ELR (cell line): ENCODE measurements at regions not wholly inside any gene's neighbourhood (a gene's known extent, or its start where the extent isn't known, plus 50 kb on each side); places are given as distances from the start of the nearest gene placed in this dataset.

ENCODE experiments used
- DNase-seq: peaks from one replicate; pipeline ENCODE4 v3.0.0-alpha.2; 2015; ENCODE audit warnings: low read depth

GRCh38 chr22:49303061-49303735 is 524.5 kb downstream of the BRD1 start:
- DNase-seq = no peak

GRCh38 chr22:49302530-49302929 is 525.1 kb downstream of the BRD1 start:
- no peak for DNase-seq

GRCh38 chr22:49302150-49302460 is 525.6 kb downstream of the BRD1 start:
- DNase-seq = no peak

DNA sequence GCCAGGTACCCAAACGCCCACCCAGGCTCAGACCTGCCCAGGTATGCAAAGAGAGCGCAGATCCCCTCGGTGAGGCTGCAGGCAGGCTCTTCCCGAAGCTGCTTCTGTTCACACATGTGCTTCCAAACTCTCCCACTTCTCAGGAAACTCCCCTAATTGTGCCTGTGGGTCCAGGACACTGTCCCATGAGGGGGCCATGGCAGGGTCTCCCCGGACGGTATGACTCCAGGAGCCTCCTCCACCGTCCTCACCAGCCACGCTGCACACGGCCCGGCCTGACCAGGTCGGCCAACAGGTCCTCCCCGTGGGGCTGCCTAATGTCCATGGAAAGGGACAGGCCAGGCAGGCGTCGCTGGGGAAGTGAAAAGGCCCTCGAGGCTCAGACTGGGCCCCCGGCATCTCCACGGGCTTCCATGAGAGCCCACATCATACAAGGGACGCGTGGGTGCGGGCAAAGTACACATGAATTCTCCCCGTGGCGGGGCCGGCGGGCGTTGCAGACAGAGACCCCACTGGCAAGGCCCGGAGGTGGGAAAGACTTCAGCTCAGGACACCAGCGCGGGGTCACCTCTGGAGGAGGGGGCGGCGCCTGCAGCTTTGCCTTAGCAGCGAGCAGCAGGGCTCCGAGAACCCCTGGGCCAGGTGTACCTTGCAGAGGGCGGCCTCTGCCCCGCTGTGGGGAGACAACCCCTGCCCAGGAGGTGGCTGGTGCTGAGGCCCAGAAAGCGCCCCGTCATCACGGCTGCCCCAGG is 526.1 kb downstream of the BRD1 start:
- DNase-seq = no peak

DNA sequence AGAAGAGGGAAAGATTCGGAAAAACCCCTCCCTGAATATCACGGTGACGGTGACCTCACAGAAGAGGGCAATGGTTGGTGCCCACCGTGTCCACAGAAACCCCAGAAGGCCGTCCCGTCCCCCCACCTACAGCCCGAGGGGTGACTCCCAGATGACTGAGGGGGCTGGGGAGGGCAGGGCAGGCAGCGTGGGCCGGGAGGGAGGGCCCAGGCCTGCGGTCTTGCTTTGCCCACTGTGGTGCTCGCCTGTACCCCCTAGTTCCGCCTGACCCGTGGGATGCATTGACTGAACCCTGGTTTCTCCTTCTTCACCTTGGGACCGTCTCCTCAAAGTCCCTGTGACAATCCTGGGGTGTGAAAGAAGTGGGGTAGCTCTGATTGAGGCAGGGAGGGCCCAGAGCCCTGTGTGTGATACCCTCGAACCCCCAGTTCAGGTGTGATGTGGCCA is 526.7 kb downstream of the BRD1 start:
- no peak for DNase-seq

DNA sequence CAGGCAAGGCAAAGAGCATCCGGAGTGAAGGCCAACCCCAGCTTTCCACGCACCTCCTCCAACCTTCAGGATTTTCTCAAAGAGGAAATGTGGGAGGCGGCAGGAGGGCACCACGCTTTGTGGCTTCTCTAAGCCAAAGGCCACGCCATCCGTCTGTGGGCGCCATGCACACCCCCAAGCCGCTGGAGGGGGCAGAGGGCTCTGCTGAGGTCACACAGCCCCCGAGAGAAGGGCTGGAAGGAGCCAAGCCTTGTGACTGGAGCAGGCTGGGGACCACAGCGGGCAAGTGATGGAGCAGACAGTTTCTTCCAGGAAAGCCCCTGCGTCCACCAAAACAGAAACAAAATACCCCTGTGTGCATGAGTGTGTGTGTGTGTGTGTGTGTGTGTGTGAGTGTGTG is 527.4 kb downstream of the BRD1 start:
- DNase-seq = no peak

DNA sequence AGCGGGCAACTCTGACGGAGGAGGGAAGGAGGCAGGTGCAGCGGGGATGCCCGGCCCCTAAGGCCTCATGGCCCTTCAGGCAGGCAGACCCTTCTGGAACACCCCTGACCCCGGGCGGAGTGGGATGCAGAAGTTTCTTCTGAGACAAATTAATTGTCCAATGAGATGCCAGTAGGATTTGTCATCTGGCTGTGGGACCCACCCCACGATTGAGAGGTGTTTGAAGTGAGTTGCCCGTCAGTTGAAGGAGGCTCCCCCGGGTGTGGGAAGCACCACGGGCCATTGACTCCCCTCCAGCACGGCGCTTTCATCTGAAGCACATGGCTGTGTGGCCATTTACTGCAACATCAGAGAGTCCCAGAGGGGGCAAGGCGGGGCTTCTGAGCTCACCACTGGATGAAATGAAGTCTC is 527.8 kb downstream of the BRD1 start:
- DNase-seq = no peak

GRCh38 chr22:49298834-49299750 is 528.6 kb downstream of the BRD1 start:
- DNase-seq = no peak

GRCh38 chr22:49297871-49298721 is 529.6 kb downstream of the BRD1 start:
- no peak for DNase-seq

DNA sequence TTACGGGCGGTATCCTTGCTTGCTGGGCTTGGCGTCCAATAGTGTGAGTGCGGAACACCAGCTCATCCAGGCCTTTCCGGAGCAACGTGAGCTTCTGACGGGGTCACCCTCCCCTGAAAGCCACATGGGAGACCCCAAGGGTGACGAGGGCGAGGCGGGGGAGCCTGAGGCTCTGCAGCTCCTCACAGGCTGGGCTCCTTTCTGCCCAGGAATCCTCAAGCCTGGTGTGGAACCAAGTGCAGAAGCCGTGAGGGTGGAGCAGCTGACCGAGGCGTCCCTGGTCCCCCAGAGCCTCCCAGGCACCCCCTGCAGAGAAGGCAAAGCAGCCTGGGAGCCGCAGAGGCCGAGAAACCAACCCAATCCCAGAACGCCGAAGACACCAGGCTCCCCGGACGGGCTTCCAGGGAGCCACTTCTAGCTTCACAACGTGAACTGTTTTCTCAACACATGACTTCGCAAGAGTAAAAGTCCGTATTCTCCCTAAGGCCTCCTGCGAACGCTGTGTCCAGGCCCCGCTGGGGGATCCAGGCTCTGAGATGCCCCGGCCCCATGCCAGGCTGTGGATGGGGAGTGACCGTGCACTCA is 530.3 kb downstream of the BRD1 start:
- no peak for DNase-seq

DNA sequence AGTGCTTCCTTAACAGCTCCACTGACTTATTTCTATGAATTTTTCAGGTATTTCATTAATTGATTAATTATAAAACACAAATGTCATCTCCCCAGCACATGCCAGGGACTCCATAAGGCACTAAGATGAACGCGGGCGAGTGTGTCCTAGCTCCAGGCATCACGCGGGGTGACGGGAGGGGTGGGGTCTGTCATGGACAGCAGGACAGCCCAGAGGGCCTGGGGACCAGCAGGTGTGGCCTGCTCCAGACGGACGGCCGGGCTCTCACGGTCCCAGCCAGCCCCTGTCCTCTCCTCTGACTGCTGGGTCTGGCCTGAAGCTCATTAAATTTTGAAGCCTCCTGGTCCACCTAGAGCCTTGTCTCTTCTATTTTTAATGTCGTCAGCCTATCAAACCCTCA is 531.1 kb downstream of the BRD1 start:
- DNase-seq = no peak

- no peak for DNase-seq
Observed at GRCh38 chr22:49295851-49296560, 531.7 kb downstream of the BRD1 start.

DNA sequence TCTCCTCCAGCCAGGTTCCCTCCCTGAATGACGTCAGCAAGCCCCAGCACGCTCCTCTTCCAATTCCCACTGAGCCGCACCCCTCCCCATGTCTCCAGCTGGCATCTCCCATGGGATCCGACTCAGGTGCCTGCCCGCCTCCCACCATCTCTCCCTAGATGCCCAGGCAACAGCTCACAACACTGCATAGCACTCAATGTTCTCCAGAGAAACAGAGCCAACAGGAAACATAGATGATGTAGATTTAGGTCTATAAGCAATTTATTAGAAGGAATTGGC is 532.3 kb downstream of the BRD1 start:
- no peak for DNase-seq

DNA sequence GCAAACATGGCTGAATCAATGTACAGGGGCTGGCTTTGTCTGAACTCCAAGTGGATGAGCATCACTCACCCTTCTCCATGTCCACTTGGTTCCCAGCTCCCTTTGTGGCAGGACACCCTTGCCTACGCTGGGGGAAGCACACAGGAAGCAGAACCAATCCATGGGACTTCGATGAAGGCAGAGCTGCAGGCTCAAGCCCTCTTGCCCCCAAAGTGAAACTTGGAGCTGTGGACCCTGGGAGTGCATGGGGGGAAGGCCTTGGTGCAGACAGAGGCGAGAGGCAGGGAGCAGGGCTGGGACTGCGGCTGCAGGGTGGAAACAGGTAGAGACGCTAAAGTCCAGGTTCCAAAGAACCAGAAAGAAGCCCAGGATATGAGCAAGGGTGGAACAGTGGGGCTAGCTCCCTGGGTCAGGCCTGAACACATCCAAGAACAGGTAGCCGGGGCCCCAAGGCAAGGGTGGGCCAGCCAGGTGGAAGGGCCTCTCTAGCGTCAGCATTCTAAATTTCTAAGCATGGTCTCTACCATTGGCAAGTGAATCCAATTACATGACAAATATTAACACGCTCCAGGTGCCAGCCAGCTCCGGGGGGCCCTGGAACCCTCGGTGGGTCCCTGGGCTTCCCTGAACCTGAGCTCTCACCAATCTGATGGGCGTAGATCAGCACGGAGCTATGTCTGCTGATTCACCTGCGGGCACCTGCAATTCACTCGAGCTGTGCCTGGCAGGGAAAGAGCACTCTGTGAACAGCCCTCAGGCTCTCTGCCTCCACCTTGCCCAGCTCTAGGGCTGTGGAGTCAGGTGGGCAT is 532.8 kb downstream of the BRD1 start:
- DNase-seq = no peak

DNA sequence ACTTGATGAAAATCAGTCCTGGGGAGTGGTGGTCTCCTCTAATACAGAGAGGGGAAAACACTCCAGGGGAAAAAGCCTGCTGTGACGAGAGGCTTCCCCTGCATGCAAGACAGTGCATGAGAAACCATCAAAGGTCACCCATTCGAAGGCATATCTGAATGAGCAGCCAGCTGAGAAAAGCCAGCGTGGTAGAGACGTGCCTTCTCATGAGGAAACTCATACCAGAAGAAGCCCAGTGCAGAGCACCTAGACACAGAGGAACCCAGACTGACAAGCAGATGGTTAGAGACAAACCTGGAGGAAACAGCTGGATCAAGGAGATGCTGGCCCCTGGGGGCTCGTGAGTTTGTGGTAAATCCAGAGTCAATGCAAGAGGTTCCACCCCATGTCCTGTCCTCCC is 534.8 kb downstream of the BRD1 start:
- no peak for DNase-seq

DNA sequence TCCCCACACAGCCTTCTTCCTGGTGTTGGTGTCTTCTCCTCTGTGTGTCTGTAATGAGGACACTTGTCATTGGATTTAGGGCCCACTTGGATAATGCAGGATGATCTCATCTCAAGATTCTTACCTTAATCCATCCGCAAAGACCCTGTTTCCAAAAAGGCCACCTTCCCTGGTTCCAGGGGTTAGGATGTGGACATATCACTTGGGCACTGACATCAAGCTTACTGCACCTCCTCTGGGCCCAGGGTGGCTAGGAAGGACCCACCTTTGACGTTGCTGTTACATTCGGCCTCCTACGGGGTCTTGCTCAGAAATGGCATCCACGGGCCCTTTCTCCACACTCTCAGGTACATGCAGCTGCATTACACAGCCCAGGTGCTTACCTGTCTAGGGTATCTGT is 535.9 kb downstream of the BRD1 start:
- no peak for DNase-seq

DNA sequence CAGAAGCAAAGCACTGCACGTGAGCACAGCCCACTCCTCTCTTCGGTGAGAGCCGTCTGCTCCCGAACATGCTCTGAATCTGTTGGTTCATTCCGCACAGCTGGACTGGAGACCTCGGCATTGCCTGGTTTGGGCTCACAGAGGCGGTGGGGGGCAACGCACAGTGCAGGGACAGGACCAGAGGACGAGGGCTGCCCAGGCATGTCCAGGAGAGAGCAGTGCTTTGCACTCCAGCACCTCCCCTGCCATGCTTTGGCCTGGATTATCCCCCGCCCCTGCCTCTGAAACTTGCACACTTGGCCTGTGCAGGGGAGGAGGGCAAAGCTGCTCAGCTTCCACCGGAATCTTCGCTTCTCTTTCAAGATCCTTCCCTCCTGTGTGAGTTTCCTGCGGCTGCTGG is 536.5 kb downstream of the BRD1 start:
- no peak for DNase-seq

DNA sequence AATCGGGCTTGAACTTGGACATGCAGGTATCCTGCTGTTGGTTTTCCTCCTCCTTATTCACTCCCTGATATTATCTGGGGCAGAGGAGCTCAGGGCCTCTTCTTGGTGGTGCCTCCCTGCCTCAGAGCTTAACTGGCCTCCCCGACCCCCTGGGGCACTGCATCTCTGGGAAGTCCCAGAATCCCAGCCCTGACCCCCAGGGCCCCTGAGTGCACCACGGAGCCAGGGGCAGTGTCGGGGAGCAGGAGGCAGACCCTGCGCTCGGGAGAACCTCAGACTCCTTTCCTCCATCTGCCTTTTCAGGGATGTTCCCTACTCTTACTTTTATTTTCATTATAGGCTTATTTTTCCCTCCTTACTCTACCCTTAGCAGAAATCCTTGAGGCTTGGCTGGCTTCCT is 537.0 kb downstream of the BRD1 start:
- no peak for DNase-seq

GRCh38 chr22:49289822-49290679 is 537.6 kb downstream of the BRD1 start:
- no peak for DNase-seq
